ENCODE measurements at regions not wholly inside any gene's neighbourhood (a gene's known extent, or its start where the extent isn't known, plus 50 kb on each side); places are given as distances from the start of the nearest gene placed in this dataset.
A peak's percentile ranks its signal among the peaks of the same experiment; 100 is the strongest.
"Not testable (repeated sequence)": the region's sequence is repeated elsewhere in the genome, so short reads cannot be mapped to it uniquely, and the experiment has no call there.

GRCh38 chr7:68070992-68071391, 1074.4 kb downstream of the TYW1 start:
- no peak overlapping the region for H3K9ac ChIP-seq
- H3K4me3 ChIP-seq = no peak overlapping the region
- H3K27ac ChIP-seq = no peak overlapping the region
- no peaks in the 10 kb centered on the region for H3K27me3 ChIP-seq
- H3K36me3 ChIP-seq = no peaks in the 10 kb centered on the region
- H3K4me1 ChIP-seq = no peaks in the 10 kb centered on the region; a peak in 2 of 20 replicates
- H3K4me2 ChIP-seq = no peak overlapping the region
- 0 out of 22 replicates have a peak, but pooled peaks of 1 of the 11 experiments have one; percentile 13 for TF ChIP-seq Cebpa-rat (IDR thresholded peaks at IDR 0.05)
- no peaks in the 10 kb centered on the region for H4K20me1 ChIP-seq
- H3K9me3 ChIP-seq (replicated peaks in 1 of 11) = peaks cover 0 to 24% (median 5%) of the 10 kb centered on the region in 11 experiments; a peak in 7 of 22 replicates

- H3K9me3 ChIP-seq (replicated peaks in 1 of 11) = peaks cover 0 to 29% (median 5%) of the 10 kb centered on the region in 11 experiments; a peak in 8 of 22 replicates
- H3K4me3 ChIP-seq = no peak overlapping the region
- H4K20me1 ChIP-seq = no peaks in the 10 kb centered on the region
- no peak overlapping the region for H3K27ac ChIP-seq
- H3K36me3 ChIP-seq = no peaks in the 10 kb centered on the region
- no peaks in the 10 kb centered on the region for H3K27me3 ChIP-seq
- TF ChIP-seq Cebpa-rat (IDR thresholded peaks at IDR 0.05) = no peak
- H3K4me2 ChIP-seq = no peak overlapping the region
- no peak overlapping the region for H3K9ac ChIP-seq
- no peaks in the 10 kb centered on the region for H3K4me1 ChIP-seq
These were observed 1077.1 kb downstream of the TYW1 start for GRCh38 chr7:68073701-68074100.

- no peak overlapping the region for H3K27ac ChIP-seq
- no peak overlapping the region for H3K9ac ChIP-seq
- no peak for TF ChIP-seq Cebpa-rat (IDR thresholded peaks at IDR 0.05)
- H3K9me3 ChIP-seq (replicated peaks in 1 of 11) = peaks cover 0 to 29% (median 5%) of the 10 kb centered on the region in 11 experiments; a peak in 8 of 22 replicates
- no peaks in the 10 kb centered on the region for H4K20me1 ChIP-seq
- no peaks in the 10 kb centered on the region for H3K4me1 ChIP-seq
- H3K27me3 ChIP-seq = no peaks in the 10 kb centered on the region
- no peaks in the 10 kb centered on the region for H3K36me3 ChIP-seq
- H3K4me3 ChIP-seq = no peak overlapping the region
- H3K4me2 ChIP-seq = no peak overlapping the region
These were observed 1077.6 kb downstream of the TYW1 start for GRCh38 chr7:68074242-68074641.

- no peaks in the 10 kb centered on the region; a peak in 1 of 20 replicates for H3K4me1 ChIP-seq
- H3K27me3 ChIP-seq = no peaks in the 10 kb centered on the region
- no peaks in the 10 kb centered on the region for H3K36me3 ChIP-seq
- no peak overlapping the region for H3K27ac ChIP-seq
- no peak for TF ChIP-seq Cebpa-rat (IDR thresholded peaks at IDR 0.05)
- H3K9ac ChIP-seq = no peak overlapping the region
- H3K4me2 ChIP-seq = no peak overlapping the region
- no peaks in the 10 kb centered on the region for H4K20me1 ChIP-seq
- H3K9me3 ChIP-seq (replicated peaks in 1 of 11) = peaks cover 27 to 56% (median 35%) of the 10 kb centered on the region in 11 experiments
- no peak overlapping the region for H3K4me3 ChIP-seq
These were observed 1081.6 kb downstream of the TYW1 start for GRCh38 chr7:68078157-68078710.

GRCh38 chr7:68082066-68082960, 1085.7 kb downstream of the TYW1 start:
- not testable (repeated sequence) for H3K4me1 ChIP-seq, H3K27ac ChIP-seq, H3K4me2 ChIP-seq, H3K36me3 ChIP-seq, H4K20me1 ChIP-seq, H3K4me3 ChIP-seq, H3K9ac ChIP-seq, H3K27me3 ChIP-seq
- H3K9me3 ChIP-seq (replicated peaks in 1 of 11) = peaks cover 37 to 56% (median 45%) of the 10 kb centered on the region in 11 experiments

GRCh38 chr7:68082961-68083657, 1086.5 kb downstream of the TYW1 start:
- H3K27ac ChIP-seq, H3K27me3 ChIP-seq, H3K4me3 ChIP-seq, H3K36me3 ChIP-seq, H3K4me2 ChIP-seq, H3K4me1 ChIP-seq, H4K20me1 ChIP-seq, H3K9ac ChIP-seq: not testable (repeated sequence)
- H3K9me3 ChIP-seq (replicated peaks in 1 of 11) = peaks cover 34 to 56% (median 45%) of the 10 kb centered on the region in 11 experiments

GRCh38 chr7:68087401-68087800, 1090.8 kb downstream of the TYW1 start:
- no peak for TF ChIP-seq Cebpa-rat (IDR thresholded peaks at IDR 0.05)
- H3K9me3 ChIP-seq (replicated peaks in 1 of 11) = peaks cover 20 to 46% (median 30%) of the 10 kb centered on the region in 11 experiments

GRCh38 chr7:68088879-68089278, 1092.2 kb downstream of the TYW1 start:
- Histone ChIP-seq H3K36me3 (no peaks in the 10 kb centered on the region), H4K20me1 (no peaks in the 10 kb centered on the region), H3K27me3 (no peaks in the 10 kb centered on the region), H3K9me3 (replicated peaks in 1 of 11) (peaks cover 8 to 40% (median 24%) of the 10 kb centered on the region in 11 experiments; a peak in 16 of 22 replicates), H3K4me2 (no peak overlapping the region), H3K4me3 (no peak overlapping the region), H3K9ac (no peak overlapping the region), H3K27ac (no peak overlapping the region), H3K4me1 (no peaks in the 10 kb centered on the region)
- no peak for TF ChIP-seq Cebpa-rat (IDR thresholded peaks at IDR 0.05)

More at GRCh38 chr7:68087401-68087800, 1090.8 kb downstream of the TYW1 start:
- no peak overlapping the region for H3K4me3 ChIP-seq
- no peak overlapping the region for H3K4me2 ChIP-seq
- no peaks in the 10 kb centered on the region for H3K27me3 ChIP-seq
- H3K9ac ChIP-seq = no peak overlapping the region
- H4K20me1 ChIP-seq = no peaks in the 10 kb centered on the region
- H3K27ac ChIP-seq = no peak overlapping the region
- no peaks in the 10 kb centered on the region for H3K4me1 ChIP-seq
- no peaks in the 10 kb centered on the region for H3K36me3 ChIP-seq

- not testable (repeated sequence) for H3K4me1 ChIP-seq
These were observed 1093.6 kb downstream of the TYW1 start for GRCh38 chr7:68090256-68090655.

More at GRCh38 chr7:68090256-68090655, 1093.6 kb downstream of the TYW1 start:
- not testable (repeated sequence) for H4K20me1 ChIP-seq, H3K36me3 ChIP-seq, H3K4me2 ChIP-seq, H3K27ac ChIP-seq, H3K27me3 ChIP-seq, H3K9ac ChIP-seq, H3K4me3 ChIP-seq
- peaks cover 0 to 29% (median 13%) of the 10 kb centered on the region in 11 experiments; a peak in 11 of 22 replicates for H3K9me3 ChIP-seq (replicated peaks in 1 of 11)

Measured in BLaER1 treated with 17β-estradiol and CSF1 and Interleukin-3, amounts not matched to agents 10 nM and 100 nM (cell line).